Aorta (tissue), 5 donors: ENCODE measurements at regions not wholly inside any gene's neighbourhood (a gene's known extent, or its start where the extent isn't known, plus 50 kb on each side); places are given as distances from the start of the nearest gene placed in this dataset.
"Not testable (repeated sequence)": the region's sequence is repeated elsewhere in the genome, so short reads cannot be mapped to it uniquely, and the experiment has no call there.

Experiments used
- ATAC-seq: fragments of 200-7000 bp; cut with Tn5 transposase; one replicate; pipeline ENCODE4 v1.9.1; 2022; ENCODE audit warnings: moderate library complexity; ENCODE audit not compliant: low FRiP score
- DNase-seq, 2 donors: peaks; one replicate each; pipeline ENCODE4 v3.0.0-alpha.2; 2020
- H3K27ac ChIP-seq, 2 donors: one replicate each; pipeline ENCODE4 v1.5.1; 2013; ENCODE audit warnings: low read length in 2 of 2, mild to moderate bottlenecking in 2 of 2, moderate library complexity in 2 of 2, control low read depth in 1 of 2, inconsistent platforms in 1 of 2, low read depth in 1 of 2
- H3K27me3 ChIP-seq, 2 donors: one replicate each; pipeline ENCODE4 v1.6.1; 2013; ENCODE audit warnings: control low read depth in 1 of 2, low read length in 1 of 2, mild to moderate bottlenecking in 1 of 2, moderate library complexity in 1 of 2; ENCODE audit not compliant: insufficient read depth in 2 of 2, control insufficient read depth in 1 of 2
- H3K36me3 ChIP-seq, 2 donors: one replicate each; pipeline ENCODE4 v1.6.1; 2013; ENCODE audit warnings: control low read depth in 1 of 2, low read length in 1 of 2, mild to moderate bottlenecking in 1 of 2; ENCODE audit not compliant: insufficient read depth in 2 of 2, control insufficient read depth in 1 of 2
- H3K4me1 ChIP-seq, 2 donors: one replicate each; pipeline ENCODE4 v1.6.1; 2013; ENCODE audit warnings: low read length in 2 of 2, control low read depth in 1 of 2, mild to moderate bottlenecking in 1 of 2, moderate library complexity in 1 of 2; ENCODE audit not compliant: insufficient read depth in 2 of 2, control insufficient read depth in 1 of 2
- H3K4me3 ChIP-seq, 2 donors: one replicate each; pipeline ENCODE4 v1.5.1; 2013; ENCODE audit warnings: low read length in 2 of 2, control low read depth in 1 of 2, mild to moderate bottlenecking in 1 of 2
- H3K9me3 ChIP-seq: one replicate; pipeline ENCODE4 v1.6.1; 2013; ENCODE audit warnings: mild to moderate bottlenecking, low read length; ENCODE audit not compliant: control insufficient read depth
- WGBS, 2 donors: extraction: QIAGEN DNeasy Blood & Tissue Kit; methylation state at CpG; one replicate each; pipeline ENCODE4 v1.1.7; 2013; 5-methylcytosine and 5-hydroxymethylcytosine counted together
- intact Hi-C, 2 donors: fragments of 100-400 bp; cut with DNase I; formaldehyde crosslinking; loops; one replicate each; pipeline versions ENCODE4 v1.14.2 to v1.15.0; 2022
- donor health status: healthy with polysubstance abuse.
- donor health status: Bipolar disorder and iron deficiency.
- donor health status: DM: no; HTN: no; CAD: no.
- donor health status: DM: no; HTN: no; CAD: no.
- donor health status: DM: yes; HTN: yes; CAD: no.

DNA sequence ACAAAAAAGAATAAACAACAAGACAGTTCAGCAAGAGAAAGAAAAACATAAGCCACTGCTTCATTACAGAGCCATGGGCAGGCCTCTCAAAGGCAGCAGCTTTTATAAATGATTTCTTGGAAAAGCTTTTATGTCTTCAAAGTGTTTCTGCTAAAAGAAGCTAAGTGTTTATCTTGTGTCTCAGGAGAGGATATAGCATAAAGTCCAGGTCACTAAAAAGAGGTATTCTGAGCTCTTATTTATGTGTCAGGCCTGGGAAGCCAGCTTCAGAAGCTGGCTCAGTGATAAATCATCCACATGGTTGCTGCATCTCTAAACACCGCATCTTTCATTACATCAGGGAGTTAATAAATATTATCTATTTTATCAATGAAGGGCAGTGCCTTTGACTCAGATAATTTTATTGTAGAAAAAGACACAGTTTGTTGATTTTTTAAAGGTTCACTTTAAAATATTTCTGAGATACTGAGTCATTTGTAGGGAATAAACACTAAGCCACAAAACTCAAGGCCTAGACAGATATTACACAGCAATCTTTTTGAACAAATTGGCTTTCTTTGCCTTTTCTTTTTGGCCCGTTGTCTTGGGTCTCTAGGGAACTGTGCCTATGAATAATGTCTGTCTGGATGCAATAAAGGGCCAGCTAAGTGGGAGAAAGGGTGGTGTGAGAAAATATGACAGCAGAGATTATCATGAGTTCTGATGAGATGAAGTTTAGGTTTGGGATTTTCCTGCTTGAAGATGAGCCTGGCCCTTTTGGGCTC lies 1086.6 kb downstream of the UQCRFS1 start:
- no peak for DNase-seq
- ATAC-seq, result no peak

DNA sequence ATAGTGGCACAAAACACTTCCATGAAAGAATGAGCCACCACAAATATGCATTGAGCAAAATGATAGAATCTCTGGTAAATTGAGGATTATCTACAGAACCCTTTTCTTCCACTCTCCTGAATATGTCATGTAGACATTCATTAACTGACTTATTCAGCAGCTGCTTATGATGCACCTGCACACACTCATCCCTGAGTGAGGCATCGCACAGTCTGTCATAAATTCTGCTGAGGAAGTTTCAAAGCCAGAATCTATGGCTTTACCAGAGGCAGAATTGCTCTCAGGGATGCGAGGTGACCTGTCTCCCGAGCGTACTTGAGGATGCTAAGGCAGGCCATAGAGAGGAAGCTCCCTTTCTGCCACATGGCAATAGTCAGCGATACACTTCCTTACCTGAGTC lies 1090.2 kb downstream of the UQCRFS1 start:
- ATAC-seq, result no peak

More for the DNA sequence above, 1086.6 kb downstream of the UQCRFS1 start:
- Histone ChIP-seq H3K27me3 (no peaks in the 10 kb centered on the region), H3K4me1 (no peaks in the 10 kb centered on the region), H3K4me3 (no peak overlapping the region), H3K9me3 (no peaks in the 10 kb centered on the region), H3K27ac (no peak overlapping the region), H3K36me3 (no peaks in the 10 kb centered on the region)
- intact Hi-C loops, result no loop called here
- 30% methylated on average over 2 of the region's 2 CpGs for WGBS, 2 donors

DNA sequence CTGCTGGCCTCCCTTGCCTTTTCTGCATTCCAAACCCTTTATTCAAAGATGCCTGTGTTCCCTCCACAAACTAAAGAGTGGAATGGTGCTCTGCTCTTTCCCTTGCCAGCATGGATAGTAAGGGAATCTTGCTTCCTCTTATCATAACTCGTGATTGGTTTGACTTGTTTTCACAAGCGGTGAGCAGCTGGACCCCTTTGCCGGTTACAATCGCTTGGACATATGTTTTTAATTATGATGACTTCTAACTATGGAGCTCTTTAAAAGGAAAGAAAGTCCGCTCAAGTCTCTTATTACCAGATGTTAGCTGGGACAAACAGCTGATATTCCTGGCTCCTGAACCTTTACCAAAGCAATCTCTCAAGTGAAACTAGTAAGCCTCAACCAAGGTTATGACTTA lies 1094.7 kb downstream of the UQCRFS1 start:
- 3 to 6% methylated on average over 5 of the region's 5 CpGs for WGBS, 2 donors
- ATAC-seq (no peak), DNase-seq (no peak)
- no peak overlapping the region for H3K4me3 ChIP-seq
- H3K27ac ChIP-seq, result no peak overlapping the region
- H3K4me1 ChIP-seq, result no peaks in the 10 kb centered on the region
- intact Hi-C loops, result no loop called here
- H3K9me3 ChIP-seq, result no peaks in the 10 kb centered on the region
- H3K36me3 ChIP-seq, result no peaks in the 10 kb centered on the region
- H3K27me3 ChIP-seq, result no peaks in the 10 kb centered on the region

More for the DNA sequence above, 1090.2 kb downstream of the UQCRFS1 start:
- H3K4me1 ChIP-seq, result no peaks in the 10 kb centered on the region
- no peak overlapping the region for H3K27ac ChIP-seq
- intact Hi-C loops, result no loop called here
- no peak for DNase-seq
- no peaks in the 10 kb centered on the region for H3K9me3 ChIP-seq
- no peak overlapping the region for H3K4me3 ChIP-seq
- no peaks in the 10 kb centered on the region for H3K27me3 ChIP-seq
- H3K36me3 ChIP-seq, result no peaks in the 10 kb centered on the region
- 84 to 88% methylated on average over 5 of the region's 5 CpGs for WGBS, 2 donors

DNA sequence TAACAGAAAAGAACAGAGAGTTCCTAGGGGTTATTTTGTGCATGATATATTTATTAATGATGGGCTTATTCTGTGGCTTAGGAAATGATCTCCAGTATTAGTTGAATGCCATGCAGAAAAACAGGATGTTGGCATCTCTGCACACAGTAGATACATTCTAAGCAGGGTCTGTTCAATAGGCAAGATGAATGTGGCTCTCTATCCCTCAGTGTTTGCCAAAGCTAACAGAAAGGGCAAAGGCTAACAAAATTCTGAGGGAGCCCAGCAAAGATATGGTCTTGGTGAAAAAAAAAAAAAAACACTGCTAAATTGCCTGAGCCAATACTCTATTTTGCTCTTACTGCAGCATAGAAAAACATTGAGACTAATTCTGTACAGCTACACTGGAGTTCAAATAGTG lies 1095.8 kb downstream of the UQCRFS1 start:
- intact Hi-C loops, result no loop called here
- no peaks in the 10 kb centered on the region for H3K9me3 ChIP-seq
- no peak overlapping the region for H3K4me3 ChIP-seq
- no peak overlapping the region for H3K27ac ChIP-seq
- no peaks in the 10 kb centered on the region for H3K4me1 ChIP-seq
- H3K36me3 ChIP-seq, result no peaks in the 10 kb centered on the region
- no peaks in the 10 kb centered on the region for H3K27me3 ChIP-seq
- DNase-seq (no peak), ATAC-seq (no peak)

DNA sequence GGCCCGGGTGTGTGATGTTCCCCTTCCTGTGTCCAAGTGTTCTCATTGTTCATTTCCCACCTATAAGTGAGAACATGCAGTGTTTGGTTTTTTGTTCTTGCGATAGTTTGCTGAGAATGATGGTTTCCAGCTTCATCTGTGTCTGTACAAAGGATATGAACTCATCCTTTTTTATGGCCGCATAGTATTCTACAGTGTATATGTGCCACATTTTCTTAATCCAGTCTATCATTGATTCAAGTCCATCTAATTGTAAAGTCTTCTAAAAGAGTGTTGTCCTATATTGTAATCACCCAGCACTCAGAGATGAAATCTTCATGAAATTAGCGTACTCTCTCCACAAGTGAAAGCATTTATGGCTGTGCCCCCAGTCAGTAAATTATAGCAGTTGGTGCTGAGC lies 1096.6 kb downstream of the UQCRFS1 start:
- H3K9me3 ChIP-seq, H3K27me3 ChIP-seq, H3K27ac ChIP-seq, intact Hi-C loops, H3K36me3 ChIP-seq, H3K4me3 ChIP-seq, ATAC-seq, H3K4me1 ChIP-seq, DNase-seq: not testable (repeated sequence)
- WGBS, 2 donors, result 92 to 94% methylated on average over 4 of the region's 4 CpGs

DNA sequence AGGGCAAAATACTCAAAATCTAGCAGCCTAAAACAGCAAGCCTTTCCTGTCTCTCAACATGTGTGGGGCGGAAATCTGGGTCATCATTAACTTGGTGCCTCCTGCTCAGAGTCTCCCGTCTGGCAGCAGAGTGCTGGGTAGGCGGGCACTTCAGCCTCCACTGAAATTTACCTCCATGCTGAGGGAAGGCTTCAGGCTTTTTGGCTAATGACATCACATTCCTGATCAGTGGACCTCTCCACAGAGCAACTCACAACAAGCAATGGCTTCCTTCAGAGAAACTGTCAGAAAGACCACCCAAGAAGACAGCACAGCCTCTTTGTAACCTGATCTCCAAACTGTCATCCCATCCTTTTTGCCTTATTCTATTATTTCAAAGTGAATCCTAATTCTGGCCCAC lies 1109.0 kb downstream of the UQCRFS1 start:
- ATAC-seq, result no peak

DNA sequence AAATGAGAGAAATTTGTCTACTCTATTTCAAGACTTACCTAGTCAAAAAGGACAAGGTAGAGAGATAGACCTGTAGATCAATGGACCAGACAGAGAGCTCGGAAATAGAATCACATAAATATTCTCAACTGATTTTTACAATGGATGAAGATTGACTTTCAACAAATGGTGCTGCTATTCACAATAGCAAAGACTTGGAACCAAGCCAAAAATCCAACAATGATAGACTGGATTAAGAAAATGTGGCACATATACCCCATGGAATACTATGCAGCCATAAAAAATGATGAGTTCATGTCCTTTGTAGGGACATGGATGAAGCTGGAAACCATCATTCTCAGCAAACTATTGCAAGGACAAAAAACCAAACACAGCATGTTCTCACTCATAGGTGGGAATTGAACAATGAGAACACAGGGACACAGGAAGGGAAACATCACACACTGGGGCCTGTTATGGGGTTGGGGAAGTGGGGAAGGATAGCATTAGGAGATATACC lies 1128.2 kb downstream of the UQCRFS1 start:
- H3K4me1 ChIP-seq, ATAC-seq, H3K27me3 ChIP-seq, H3K9me3 ChIP-seq, H3K36me3 ChIP-seq, H3K27ac ChIP-seq, H3K4me3 ChIP-seq, intact Hi-C loops, DNase-seq: not testable (repeated sequence)
- WGBS, 2 donors, result 78 to 87% methylated on average over 1 of the region's 1 CpG

More for the DNA sequence above, 1109.0 kb downstream of the UQCRFS1 start:
- Histone ChIP-seq H3K4me3 (no peak overlapping the region), H3K27ac (no peak overlapping the region), H3K4me1 (no peaks in the 10 kb centered on the region), H3K9me3 (peaks cover 3% of the 10 kb centered on the region), H3K36me3 (no peaks in the 10 kb centered on the region), H3K27me3 (no peaks in the 10 kb centered on the region)
- intact Hi-C loops, result no loop called here
- 18 to 23% methylated on average over 3 of the region's 3 CpGs for WGBS, 2 donors
- DNase-seq, result no peak

DNA sequence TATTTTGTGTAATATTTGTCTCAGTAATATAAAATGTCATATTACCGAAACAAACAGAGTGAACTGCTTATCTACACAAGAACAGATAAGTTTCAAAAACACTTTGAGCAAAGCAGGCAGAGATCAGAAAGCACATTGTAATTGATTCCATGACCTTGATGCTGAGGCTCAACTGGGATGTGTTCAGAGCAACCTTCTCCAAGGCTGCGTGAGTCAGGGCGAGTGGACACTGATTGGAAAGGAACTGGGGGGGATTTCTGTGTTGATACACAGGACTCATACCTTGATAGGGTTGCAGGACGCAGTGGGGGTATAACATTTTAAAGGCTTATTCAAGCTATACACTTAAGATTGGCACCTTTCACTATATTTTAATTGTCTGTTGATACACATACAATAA lies 1136.3 kb downstream of the UQCRFS1 start:
- intact Hi-C loops, result no loop called here
- ATAC-seq (no peak), DNase-seq (no peak)
- Histone ChIP-seq H3K4me1 (no peaks in the 10 kb centered on the region), H3K27ac (no peak overlapping the region), H3K4me3 (no peak overlapping the region), H3K36me3 (no peaks in the 10 kb centered on the region), H3K9me3 (peaks cover 4% of the 10 kb centered on the region), H3K27me3 (peaks cover 0 to 1% of the 10 kb centered on the region in 2 donors)
- WGBS, 2 donors, result 74 to 78% methylated on average over 4 of the region's 4 CpGs

DNA sequence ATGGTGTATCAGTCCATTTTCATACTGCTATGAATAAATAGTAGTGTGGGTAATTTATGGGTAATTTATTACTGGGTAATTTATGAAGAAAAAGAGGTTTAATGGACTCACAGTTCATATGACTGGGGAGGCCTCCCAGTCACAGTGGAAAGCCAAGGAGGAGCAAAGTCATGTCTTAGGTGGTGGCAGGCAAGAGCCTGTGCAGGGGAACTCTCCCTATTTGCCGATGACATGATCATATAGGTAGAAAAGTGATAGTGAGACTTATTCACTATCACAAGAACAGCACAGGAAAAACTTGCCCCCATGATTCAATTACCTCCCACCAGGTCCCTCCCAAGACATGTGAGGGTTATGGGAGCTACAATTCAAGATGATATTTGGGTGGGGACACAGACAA lies 1137.7 kb downstream of the UQCRFS1 start:
- Histone ChIP-seq H3K27ac (no peak overlapping the region), H3K9me3 (peaks cover 2% of the 10 kb centered on the region), H3K4me1 (no peaks in the 10 kb centered on the region), H3K27me3 (peaks cover 0 to 1% of the 10 kb centered on the region in 2 donors), H3K4me3 (no peak overlapping the region), H3K36me3 (no peaks in the 10 kb centered on the region)
- intact Hi-C loops, result no loop called here
- DNase-seq (no peak), ATAC-seq (no peak)
- WGBS, 2 donors, result 81 to 86% methylated on average over 1 of the region's 1 CpG
